Breast epithelium (tissue), 3 donors: ENCODE measurements at regions not wholly inside any gene's neighbourhood (a gene's known extent, or its start where the extent isn't known, plus 50 kb on each side); places are given as distances from the start of the nearest gene placed in this dataset.

Experiments used
- POLR2A ChIP-seq: fragments of 450-650 bp; IDR thresholded peaks from one replicate; pipeline ENCODE4 v1.6.1; 2016; ENCODE audit warnings: antibody characterized with exemption, mild to moderate bottlenecking, moderate library complexity
- POLR2AphosphoS5 ChIP-seq, 3 donors: sonication (generic); formaldehyde crosslinking; IDR thresholded peaks; one replicate each; pipeline ENCODE4 v1.6.1; 2017; ENCODE audit warnings: antibody characterized with exemption in 3 of 3
- TF ChIP-seq, protein P1 (sequence below), 3 donors: fragments of 450-650 bp; IDR thresholded peaks; one replicate each; pipeline ENCODE4 v1.5.1; 2016 to 2017; ENCODE audit warnings: antibody characterized with exemption in 3 of 3, mild to moderate bottlenecking in 3 of 3, moderate library complexity in 3 of 3

- TF ChIP-seq POLR2A, result no peak
- TF ChIP-seq, protein P1, sequence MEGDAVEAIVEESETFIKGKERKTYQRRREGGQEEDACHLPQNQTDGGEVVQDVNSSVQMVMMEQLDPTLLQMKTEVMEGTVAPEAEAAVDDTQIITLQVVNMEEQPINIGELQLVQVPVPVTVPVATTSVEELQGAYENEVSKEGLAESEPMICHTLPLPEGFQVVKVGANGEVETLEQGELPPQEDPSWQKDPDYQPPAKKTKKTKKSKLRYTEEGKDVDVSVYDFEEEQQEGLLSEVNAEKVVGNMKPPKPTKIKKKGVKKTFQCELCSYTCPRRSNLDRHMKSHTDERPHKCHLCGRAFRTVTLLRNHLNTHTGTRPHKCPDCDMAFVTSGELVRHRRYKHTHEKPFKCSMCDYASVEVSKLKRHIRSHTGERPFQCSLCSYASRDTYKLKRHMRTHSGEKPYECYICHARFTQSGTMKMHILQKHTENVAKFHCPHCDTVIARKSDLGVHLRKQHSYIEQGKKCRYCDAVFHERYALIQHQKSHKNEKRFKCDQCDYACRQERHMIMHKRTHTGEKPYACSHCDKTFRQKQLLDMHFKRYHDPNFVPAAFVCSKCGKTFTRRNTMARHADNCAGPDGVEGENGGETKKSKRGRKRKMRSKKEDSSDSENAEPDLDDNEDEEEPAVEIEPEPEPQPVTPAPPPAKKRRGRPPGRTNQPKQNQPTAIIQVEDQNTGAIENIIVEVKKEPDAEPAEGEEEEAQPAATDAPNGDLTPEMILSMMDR (IDR thresholded peaks at IDR 0.05), result no peak
- TF ChIP-seq POLR2AphosphoS5 (IDR thresholded peaks at IDR 0.05), result no peak
Observed at GRCh38 chr5:74136276-74136825, 504.2 kb downstream of the ENC1 start.
